SK-N-MC (cell line): ENCODE measurements at regions not wholly inside any gene's neighbourhood (a gene's known extent, or its start where the extent isn't known, plus 50 kb on each side); places are given as distances from the start of the nearest gene placed in this dataset.

Experiments used
- DNase-seq: peaks from one replicate; pipeline ENCODE4 v3.0.0-alpha.2; 2011; ENCODE audit warnings: low read depth, low spot score
- H3K27ac ChIP-seq: fragments of 200-600 bp; sonication (generic); 2 replicates; pipeline ENCODE4 v1.5.1; 2016; ENCODE audit warnings: mixed run types
- H3K36me3 ChIP-seq: fragments of 200-600 bp; sonication (generic); 2 replicates; pipeline ENCODE4 v1.6.1; 2017; ENCODE audit warnings: antibody characterized with exemption, low read length, mixed read lengths; ENCODE audit not compliant: insufficient read depth
- H3K4me3 ChIP-seq: fragments of 200-600 bp; sonication (generic); 2 replicates; pipeline ENCODE4 v1.5.1; 2016
- H3K9ac ChIP-seq: fragments of 200-600 bp; sonication (generic); 2 replicates; pipeline ENCODE4 v1.8.0; 2017; ENCODE audit warnings: mixed run types, mixed read lengths; ENCODE audit not compliant: insufficient read length
- H3K9me3 ChIP-seq: fragments of 200-600 bp; sonication (generic); 2 replicates; pipeline ENCODE4 v1.6.1; 2017; ENCODE audit warnings: low read depth, mild to moderate bottlenecking, antibody characterized with exemption, low read length, moderate library complexity, mixed read lengths
- EZH2 ChIP-seq: fragments of 200-600 bp; sonication (generic); IDR thresholded peaks from one replicate; pipeline ENCODE4 v1.6.1; 2017; ENCODE audit warnings: antibody characterized with exemption
- FOXP2 ChIP-seq: optimal IDR thresholded peaks from 2 replicates; pipeline ENCODE3; 2011; ENCODE audit warnings: mild to moderate bottlenecking, moderate library complexity; ENCODE audit not compliant: insufficient read depth; ENCODE audit errors: extremely low read length, control extremely low read depth
- POLR2AphosphoS5 ChIP-seq: IDR thresholded peaks from 2 replicates; pipeline ENCODE4 v1.6.1; 2012; ENCODE audit warnings: mild to moderate bottlenecking, low read depth, low read length, borderline replicate concordance

DNA sequence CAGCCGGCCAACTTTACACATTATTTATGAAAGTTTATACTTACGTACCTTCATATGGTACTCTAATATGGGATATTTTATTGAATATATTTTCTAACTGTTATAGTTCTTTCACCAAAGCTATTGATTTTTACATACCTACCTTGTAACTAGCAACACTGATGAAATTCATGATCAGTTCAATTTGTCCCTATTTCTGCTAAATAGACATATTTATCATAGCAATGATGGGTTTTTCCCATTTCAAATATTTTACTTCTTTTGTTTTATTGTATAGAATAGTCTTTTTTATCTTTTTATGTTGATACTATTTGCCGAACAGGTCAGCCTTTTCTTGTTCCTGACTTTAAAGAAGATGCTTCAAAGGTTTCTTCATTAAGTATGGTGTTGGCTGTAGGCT is 59.0 kb upstream of the CTNND2 start:
- no peak for DNase-seq
- no peak for TF ChIP-seq EZH2
- TF ChIP-seq FOXP2: no peak
- no peak for TF ChIP-seq POLR2AphosphoS5
- H3K27ac ChIP-seq: no peak overlapping the region
- no peaks in the 10 kb centered on the region for H3K9me3 ChIP-seq
- no peak overlapping the region for H3K9ac ChIP-seq
- no peak overlapping the region for H3K4me3 ChIP-seq
- no peaks in the 10 kb centered on the region for H3K36me3 ChIP-seq

DNA sequence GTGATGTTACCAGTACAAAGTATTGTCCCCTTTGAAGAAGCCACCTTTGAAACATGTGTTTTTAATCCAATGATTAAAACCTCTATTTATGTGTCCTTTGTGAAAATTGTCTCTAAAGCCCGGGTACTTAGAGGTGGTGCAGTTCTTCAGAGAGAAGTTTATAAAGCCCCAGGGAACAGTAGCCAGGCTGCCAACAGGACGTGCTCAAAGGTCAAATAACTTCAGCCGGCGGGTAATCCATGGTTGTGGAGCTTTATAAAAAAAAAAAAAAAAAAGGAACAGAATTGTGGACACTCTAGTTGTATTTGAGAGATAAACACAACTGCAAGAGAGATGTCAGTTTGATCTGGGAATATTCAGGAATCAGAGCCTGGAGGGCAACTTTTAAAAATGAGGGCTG is 57.9 kb upstream of the CTNND2 start:
- TF ChIP-seq FOXP2: no peak
- no peak for TF ChIP-seq POLR2AphosphoS5
- no peak for TF ChIP-seq EZH2
- Histone ChIP-seq H3K27ac (no peak overlapping the region), H3K36me3 (no peaks in the 10 kb centered on the region), H3K4me3 (no peak overlapping the region), H3K9me3 (no peaks in the 10 kb centered on the region), H3K9ac (no peak overlapping the region)
- no peak for DNase-seq

- H3K9ac ChIP-seq: no peak overlapping the region
- no peak for DNase-seq
- TF ChIP-seq POLR2AphosphoS5 (no peak), FOXP2 (no peak), EZH2 (no peak)
- no peak overlapping the region; the same call in 1 of the 2 replicates for H3K4me3 ChIP-seq
- H3K27ac ChIP-seq: no peak overlapping the region
- no peaks in the 10 kb centered on the region for H3K36me3 ChIP-seq
- H3K9me3 ChIP-seq: no peaks in the 10 kb centered on the region
Observed at GRCh38 chr5:11958321-11958720, 54.1 kb upstream of the CTNND2 start.

DNA sequence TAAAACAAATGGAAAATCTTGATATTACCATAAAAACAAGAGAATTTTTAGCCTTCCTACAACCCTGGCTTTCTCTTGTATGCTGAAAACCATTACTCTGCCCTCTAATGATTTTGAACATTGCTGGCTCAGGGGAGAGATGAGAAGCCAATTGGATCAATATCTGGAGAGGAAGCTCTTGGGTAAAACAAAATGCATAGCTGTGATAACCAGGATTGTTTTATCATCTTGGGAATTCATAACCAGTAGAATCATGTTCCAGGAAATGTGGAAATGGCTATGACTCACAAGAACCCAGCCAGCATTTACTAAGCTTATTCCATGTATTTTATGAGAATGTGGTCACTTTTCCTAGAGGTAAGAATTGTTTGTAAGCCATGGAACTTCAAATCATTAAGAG is 51.1 kb upstream of the CTNND2 start:
- DNase-seq: no peak
- Histone ChIP-seq H3K27ac (no peak overlapping the region), H3K9ac (no peak overlapping the region), H3K36me3 (no peaks in the 10 kb centered on the region), H3K9me3 (no peaks in the 10 kb centered on the region), H3K4me3 (no peak overlapping the region)
- TF ChIP-seq POLR2AphosphoS5 (no peak), EZH2 (no peak), FOXP2 (no peak)
